ENCODE measurements at regions not wholly inside any gene's neighbourhood (a gene's known extent, or its start where the extent isn't known, plus 50 kb on each side); places are given as distances from the start of the nearest gene placed in this dataset.

- POLR2A ChIA-PET: no interaction called here
- no peak overlapping the region for H2AFZ ChIP-seq (ENCODE audit: low read depth)
- H3K27ac ChIP-seq (ENCODE audit: low read depth in 2 of 2, low read length in 1 of 2): no peak overlapping the region
- H3K27me3 ChIP-seq (ENCODE audit: insufficient read depth): no peaks in the 10 kb centered on the region
- H3K9me3 ChIP-seq: no peaks in the 10 kb centered on the region
- no peaks in the 10 kb centered on the region for H3K79me2 ChIP-seq (ENCODE audit: insufficient read depth)
- no peak overlapping the region for H3K4me3 ChIP-seq (ENCODE audit: low read depth in 2 of 2, low read length in 1 of 2)
- H3K9me2 ChIP-seq: no peaks in the 10 kb centered on the region
- H3F3A ChIP-seq (replicated peaks; ENCODE audit: insufficient read depth): peaks cover 28% of the 10 kb centered on the region
- no peak for TF ChIP-seq SMC3 (IDR thresholded peaks at IDR 0.05; ENCODE audit: low read depth, low read length)
- TF ChIP-seq TAF1 (IDR thresholded peaks at IDR 0.05; ENCODE audit: borderline replicate concordance, low read depth, low read length): no peak
- TF ChIP-seq TEAD4 (IDR thresholded peaks at IDR 0.05; ENCODE audit: borderline replicate concordance, insufficient read depth): no peak
- no peak for TF ChIP-seq NRF1 (IDR thresholded peaks at IDR 0.05; ENCODE audit: low read depth, low read length)
- TF ChIP-seq MEF2A (IDR thresholded peaks at IDR 0.05; ENCODE audit: borderline replicate concordance, low read depth): no peak
- TF ChIP-seq SIN3A (IDR thresholded peaks at IDR 0.05; ENCODE audit: borderline replicate concordance, low read depth, low read length): no peak
- peaks cover 3 to 15% of the 10 kb centered on the region in 2 experiments; a peak in 3 of 4 replicates for H3K4me1 ChIP-seq (ENCODE audit: control insufficient read depth in 1 of 2, insufficient read depth in 2 of 2, low read depth in 1 of 2, low read length in 1 of 2)
- no peak for DNase-seq
- H3K4me2 ChIP-seq: no peak overlapping the region
- no peaks in the 10 kb centered on the region for H3K36me3 ChIP-seq (replicated peaks in 1 of 2; ENCODE audit: control insufficient read depth in 1 of 2, insufficient read depth in 2 of 2, low read length in 1 of 2)
- CTCF ChIA-PET: no interaction called here
- WGBS (ENCODE audit: low lambda C conversion rate): 72% methylated on average over 4 of the region's 4 CpGs
- H3K9ac ChIP-seq: no peak overlapping the region
- no peaks in the 10 kb centered on the region for H4K20me1 ChIP-seq (ENCODE audit: insufficient read depth)
Observed at GRCh38 chr5:111585946-111586345, 73.6 kb upstream of the STARD4 start.

GRCh38 chr5:111585291-111585690 is 73.0 kb upstream of the STARD4 start:
- ChIA-PET CTCF (no interaction called here), POLR2A (no interaction called here)
- TF ChIP-seq GABPA (IDR thresholded peaks at IDR 0.05; ENCODE audit: low read depth) (no peak), MEF2A (IDR thresholded peaks at IDR 0.05; ENCODE audit: borderline replicate concordance, low read depth) (no peak), FOXM1 (IDR thresholded peaks at IDR 0.05; ENCODE audit: low read depth) (no peak), NFIC (IDR thresholded peaks at IDR 0.05; ENCODE audit: borderline replicate concordance) (no peak), EZH2phosphoT487 (IDR thresholded peaks at IDR 0.05; ENCODE audit: borderline replicate concordance, low read depth) (no peak), POLR2AphosphoS5 (IDR thresholded peaks at IDR 0.05; ENCODE audit: low read depth, low read length) (no peak), FOXJ3 (CRISPR knock-in tag; IDR thresholded peaks at IDR 0.05) (no peak), JUND (IDR thresholded peaks at IDR 0.05) (no peak), SMC3 (IDR thresholded peaks at IDR 0.05; ENCODE audit: low read depth, low read length) (no peak)
- TF ChIP-seq, protein P1, sequence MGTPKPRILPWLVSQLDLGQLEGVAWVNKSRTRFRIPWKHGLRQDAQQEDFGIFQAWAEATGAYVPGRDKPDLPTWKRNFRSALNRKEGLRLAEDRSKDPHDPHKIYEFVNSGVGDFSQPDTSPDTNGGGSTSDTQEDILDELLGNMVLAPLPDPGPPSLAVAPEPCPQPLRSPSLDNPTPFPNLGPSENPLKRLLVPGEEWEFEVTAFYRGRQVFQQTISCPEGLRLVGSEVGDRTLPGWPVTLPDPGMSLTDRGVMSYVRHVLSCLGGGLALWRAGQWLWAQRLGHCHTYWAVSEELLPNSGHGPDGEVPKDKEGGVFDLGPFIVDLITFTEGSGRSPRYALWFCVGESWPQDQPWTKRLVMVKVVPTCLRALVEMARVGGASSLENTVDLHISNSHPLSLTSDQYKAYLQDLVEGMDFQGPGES (IDR thresholded peaks at IDR 0.05; ENCODE audit: low read depth, low read length): no peak
- no peaks in the 10 kb centered on the region for H4K20me1 ChIP-seq (ENCODE audit: insufficient read depth)
- no peak overlapping the region for H3K4me2 ChIP-seq
- H3K36me3 ChIP-seq (replicated peaks in 1 of 2; ENCODE audit: control insufficient read depth in 1 of 2, insufficient read depth in 2 of 2, low read length in 1 of 2): no peaks in the 10 kb centered on the region
- no peak overlapping the region for H3K4me3 ChIP-seq (ENCODE audit: low read depth in 2 of 2, low read length in 1 of 2)
- H3K27ac ChIP-seq (ENCODE audit: low read depth in 2 of 2, low read length in 1 of 2): no peak overlapping the region
- H2AFZ ChIP-seq (ENCODE audit: low read depth): no peak overlapping the region
- H3K9me3 ChIP-seq: no peaks in the 10 kb centered on the region
- H3K9ac ChIP-seq: no peak overlapping the region
- no peaks in the 10 kb centered on the region for H3K27me3 ChIP-seq (ENCODE audit: insufficient read depth)
- no peak for DNase-seq
- no peaks in the 10 kb centered on the region for H3K9me2 ChIP-seq
- peaks cover 28% of the 10 kb centered on the region for H3F3A ChIP-seq (replicated peaks; ENCODE audit: insufficient read depth)
- H3K4me1 ChIP-seq (ENCODE audit: control insufficient read depth in 1 of 2, insufficient read depth in 2 of 2, low read depth in 1 of 2, low read length in 1 of 2): peaks cover 3 to 15% of the 10 kb centered on the region in 2 experiments; a peak in 3 of 4 replicates
- no peaks in the 10 kb centered on the region for H3K79me2 ChIP-seq (ENCODE audit: insufficient read depth)
- 100% methylated on average over 1 of the region's 1 CpG for WGBS (ENCODE audit: low lambda C conversion rate)
